Kidney glomerular epithelial cell (primary cell): ENCODE measurements at regions not wholly inside any gene's neighbourhood (a gene's known extent, or its start where the extent isn't known, plus 50 kb on each side); places are given as distances from the start of the nearest gene placed in this dataset.

Experiments used
- DNase-seq: peaks from one replicate; lab custom pipeline; 2025; lab: John Stamatoyannopoulos, UW

DNA sequence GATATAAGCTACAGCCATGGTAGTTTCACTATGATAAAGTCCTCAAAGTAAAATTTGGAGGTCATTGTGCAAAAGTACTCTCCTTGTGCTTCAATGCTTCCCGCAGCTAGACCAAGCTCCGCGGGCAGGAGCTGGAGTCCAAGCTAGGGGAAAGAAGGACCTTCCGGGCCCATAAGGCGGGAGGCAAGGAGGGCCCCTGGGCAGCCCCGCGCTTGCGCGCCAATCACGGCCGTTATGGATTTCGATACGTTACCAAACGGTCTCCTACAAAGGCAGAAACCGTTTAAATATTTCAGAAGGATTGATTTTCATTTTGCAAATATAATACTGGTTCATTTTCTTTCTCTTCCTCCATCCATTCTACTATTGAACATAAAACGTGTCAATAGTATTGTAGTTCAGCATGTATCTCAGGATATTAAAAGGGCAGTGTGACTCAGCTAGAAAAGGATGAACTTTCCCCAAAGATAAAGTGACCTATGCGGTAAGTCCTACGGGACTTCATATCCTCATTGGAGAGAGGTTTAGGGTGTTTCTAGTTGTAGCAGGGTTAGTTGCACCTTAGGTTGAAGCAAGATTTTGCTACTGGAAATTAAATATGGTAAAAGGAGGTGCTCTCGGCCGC is 128.0 kb downstream of the KIF20B start:
- no peak for DNase-seq

DNA sequence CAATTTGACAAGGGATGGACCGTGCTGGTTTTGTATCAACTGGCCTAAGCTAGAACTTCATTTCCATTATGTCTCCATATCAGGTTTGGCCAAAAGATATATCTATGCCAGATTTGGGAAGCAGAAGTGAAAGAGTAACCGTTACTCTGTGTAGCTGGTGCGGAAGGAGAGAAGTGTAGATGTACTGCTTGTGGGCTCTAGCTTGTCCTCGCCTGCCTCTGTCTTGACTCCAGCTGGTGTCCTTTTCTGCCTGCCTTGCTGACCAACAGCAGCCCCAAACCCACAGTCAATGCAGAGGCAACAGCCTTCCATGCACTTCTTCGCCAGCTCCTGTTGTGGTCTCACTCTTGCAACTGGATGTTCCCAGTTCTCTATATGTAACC is 128.5 kb downstream of the KIF20B start:
- no peak for DNase-seq

DNA sequence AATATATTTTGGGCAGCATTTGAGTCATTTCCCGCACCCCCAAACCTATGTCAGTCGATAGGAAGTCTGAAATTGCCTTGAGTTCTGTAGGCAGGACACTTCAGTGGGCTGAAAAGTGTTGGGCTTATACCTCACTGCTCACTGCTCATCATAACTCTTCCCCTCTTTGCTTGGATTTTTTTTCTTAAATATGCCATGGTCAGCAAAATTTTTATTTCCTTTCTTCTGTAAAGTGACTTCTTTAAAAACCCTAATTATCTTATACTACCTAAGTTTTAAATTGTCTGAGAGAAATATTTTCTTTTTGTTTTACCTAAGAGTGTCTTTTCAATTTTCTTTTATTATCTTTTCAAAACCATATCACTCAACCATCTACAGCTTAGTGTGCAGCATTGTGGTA is 129.2 kb downstream of the KIF20B start:
- DNase-seq, result no peak

DNA sequence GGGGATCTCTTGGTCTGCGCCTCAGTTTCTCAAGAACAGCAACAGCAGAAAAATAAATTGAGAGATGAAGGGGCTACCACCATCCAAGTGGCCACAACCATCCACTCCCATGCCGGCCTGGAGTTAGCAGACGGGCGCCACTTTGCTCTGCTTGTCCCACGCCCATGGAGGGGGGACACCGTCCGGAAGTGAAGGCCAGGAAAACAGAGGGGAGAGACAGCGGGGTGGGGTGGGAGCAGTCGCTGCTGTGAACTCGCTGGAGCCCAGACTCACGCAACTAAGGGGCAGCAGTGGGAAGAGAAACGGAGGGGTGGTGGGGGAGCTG is 135.4 kb downstream of the KIF20B start:
- no peak for DNase-seq

DNA sequence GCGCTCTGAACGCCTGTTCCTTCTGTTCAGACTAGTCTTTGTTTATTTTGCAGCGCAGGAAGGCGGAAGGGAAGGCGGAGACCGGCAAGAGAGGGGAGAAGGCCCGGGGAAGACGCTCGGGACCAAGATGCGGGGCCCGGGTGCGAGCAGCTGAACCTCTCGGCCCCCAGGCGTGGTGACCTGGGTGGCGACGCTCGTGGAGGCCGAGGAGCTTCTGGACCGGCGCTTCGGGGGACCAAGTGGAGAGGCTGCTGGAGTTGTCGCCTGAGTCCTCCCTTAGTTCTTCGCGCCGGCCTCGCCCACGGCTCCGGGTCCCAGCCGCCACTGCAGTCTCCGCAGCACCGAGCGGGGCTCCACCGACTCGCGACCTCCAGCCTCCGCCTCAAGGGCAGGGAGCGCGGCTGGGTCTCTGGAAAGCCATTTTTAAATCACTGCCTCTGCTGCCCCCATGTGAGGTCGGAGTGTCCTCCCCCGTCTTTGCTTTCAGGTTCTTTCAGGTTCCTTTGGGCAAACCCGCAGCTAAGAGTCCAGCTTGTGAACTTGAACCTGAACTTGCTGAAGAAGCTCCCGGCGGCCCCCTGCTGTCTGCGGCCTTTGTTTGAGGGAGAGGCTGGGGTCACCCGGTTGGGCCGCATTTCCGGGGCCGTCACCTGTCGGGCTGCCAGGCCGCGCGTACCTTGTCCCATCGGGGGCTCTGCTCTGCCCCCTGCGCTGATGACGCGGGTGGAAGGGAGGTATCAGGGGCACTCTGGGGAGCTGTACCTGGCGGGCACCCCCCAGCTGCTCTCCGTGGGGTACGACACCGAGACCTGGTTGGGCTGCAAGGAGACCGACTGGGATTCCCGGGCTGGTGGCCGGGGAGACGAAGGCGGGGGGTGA is 136.0 kb downstream of the KIF20B start:
- DNase-seq, result no peak

DNA sequence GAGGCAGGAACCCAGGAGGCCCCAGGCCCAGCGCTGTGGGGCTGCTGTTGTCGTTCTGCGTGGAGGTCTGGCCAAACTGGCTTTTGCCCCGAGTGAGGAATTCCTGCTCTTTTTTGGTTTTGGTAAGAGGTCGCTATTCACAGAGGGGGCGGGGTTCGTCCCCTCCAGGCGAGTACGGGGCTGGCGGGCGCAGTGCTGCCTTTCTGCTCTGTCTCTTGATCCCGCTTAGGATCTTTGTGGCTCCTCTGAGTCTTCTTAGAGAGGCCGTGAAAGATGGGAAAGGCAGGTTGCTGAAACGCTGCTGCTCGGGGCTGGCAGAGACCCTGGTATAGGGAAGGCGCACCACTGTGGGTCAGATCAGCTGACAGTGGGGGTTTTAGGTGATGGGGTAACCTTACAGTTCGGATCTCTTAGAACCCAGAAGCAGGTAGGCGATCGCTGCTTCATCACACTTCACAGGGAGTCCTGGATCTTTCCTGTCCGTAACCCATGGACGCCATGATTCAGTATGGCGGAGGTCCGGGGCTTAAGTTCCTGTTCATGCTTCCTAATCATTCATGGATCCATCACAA is 136.7 kb downstream of the KIF20B start:
- DNase-seq, result no peak

DNA sequence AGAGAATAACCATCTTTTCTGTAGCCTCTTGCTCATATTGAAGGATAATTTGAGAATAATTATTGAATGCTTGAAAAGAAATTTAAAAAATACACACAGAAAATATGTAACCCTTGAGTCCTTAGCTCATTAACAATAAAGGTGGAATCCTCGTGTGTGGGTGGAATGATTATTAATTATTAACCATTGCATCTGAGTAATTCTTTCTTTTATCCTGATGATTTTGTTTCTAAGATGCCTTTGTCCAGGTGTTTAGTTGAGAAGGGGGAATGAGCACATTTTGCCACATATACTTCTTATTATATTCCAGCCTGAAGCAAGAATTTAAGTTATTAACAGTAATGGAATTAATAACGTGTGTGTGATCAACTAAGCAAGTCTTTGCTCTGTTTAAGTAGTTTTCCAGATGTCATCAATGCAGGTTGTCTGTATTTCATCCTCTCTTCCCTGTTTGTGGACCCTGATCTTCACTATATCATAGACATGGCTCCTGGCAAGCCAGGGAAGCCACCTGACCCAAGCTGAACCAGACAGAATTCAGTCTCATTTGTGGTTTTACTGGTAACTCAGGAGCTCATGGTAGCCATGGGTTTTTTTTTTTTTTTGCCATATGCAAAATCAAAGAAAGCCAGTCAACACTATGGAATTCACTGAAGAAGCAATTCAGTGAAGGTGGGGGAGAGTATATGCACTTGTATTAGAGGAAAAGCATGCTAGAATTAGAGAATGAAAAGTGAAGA is 144.3 kb downstream of the KIF20B start:
- DNase-seq, result peak; percentile 63

DNA sequence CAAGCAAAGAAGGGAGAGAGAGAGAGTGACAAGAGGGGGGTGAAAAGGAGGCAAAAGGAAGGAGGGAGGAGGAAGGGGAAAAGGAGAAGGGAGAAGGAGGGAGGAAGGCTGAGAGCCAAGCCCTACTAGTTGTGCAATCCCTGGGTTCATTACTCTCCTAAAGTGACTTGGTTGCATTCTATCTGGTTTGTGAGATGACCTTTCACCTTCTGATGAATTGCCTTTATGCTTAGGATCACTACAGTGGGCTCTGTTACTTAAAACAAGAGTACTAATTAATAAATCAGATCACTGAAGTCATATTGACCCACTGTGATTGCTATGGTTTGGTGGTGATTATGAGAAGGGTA is 144.9 kb downstream of the KIF20B start:
- DNase-seq, result no peak

DNA sequence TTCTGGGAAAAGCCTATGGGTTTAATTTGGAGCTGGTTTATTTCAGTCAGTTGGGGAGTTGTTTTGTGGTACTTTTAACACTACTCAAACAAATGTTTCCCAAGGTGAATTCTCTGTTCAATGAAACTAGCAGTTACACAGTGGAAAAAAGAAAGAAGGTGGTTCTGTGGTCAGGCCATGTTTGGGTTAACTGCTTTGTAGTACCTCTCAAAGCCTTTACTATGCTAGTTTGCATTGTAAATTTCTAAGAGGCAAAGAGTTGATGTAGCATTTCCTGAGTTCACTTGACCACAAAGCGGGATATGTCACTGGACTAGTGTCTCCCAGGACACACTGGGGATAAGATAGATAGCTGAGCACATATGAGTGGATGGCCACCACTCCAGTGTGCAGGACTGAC is 145.4 kb downstream of the KIF20B start:
- DNase-seq, result no peak

DNA sequence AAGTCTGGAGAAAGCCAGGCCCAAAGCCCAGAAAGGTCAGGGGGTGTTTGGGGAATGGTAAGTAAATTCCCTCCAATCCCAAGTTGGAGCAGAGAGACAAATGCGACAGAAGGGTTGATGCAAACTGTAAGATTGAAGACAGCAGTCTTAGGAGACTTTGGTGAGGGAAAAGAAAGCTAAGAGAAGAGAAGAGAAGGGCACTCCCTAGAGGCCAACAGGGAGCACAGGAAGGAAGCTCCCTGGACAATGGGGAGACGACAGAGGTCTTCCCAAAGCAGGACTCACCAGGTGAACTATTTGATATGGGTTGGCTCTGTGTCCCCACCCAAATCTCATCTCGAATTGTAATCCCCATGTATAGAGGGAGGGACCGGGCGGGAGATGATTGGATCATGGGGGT is 151.5 kb downstream of the KIF20B start:
- DNase-seq, result no peak

DNA sequence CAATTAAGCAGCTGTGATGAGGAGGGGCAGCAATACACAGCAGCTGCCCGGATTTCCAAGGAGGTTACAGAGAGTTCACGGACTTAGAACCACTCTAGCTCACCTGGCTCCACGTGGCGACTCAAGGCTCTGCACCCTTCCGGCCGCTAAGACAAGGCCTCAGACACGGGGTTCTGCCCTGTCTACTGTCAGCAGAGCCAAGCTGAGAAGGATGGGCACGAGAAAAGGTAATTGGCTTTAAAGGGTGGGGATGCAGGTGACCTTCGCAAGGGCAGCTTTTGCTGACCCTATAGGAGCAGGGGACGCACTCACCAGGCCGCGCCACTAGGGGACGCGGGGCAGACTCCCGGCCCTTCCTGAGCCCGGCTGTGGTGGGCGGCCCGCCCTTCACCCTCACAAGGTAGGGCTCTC is 152.4 kb downstream of the KIF20B start:
- DNase-seq, result no peak

DNA sequence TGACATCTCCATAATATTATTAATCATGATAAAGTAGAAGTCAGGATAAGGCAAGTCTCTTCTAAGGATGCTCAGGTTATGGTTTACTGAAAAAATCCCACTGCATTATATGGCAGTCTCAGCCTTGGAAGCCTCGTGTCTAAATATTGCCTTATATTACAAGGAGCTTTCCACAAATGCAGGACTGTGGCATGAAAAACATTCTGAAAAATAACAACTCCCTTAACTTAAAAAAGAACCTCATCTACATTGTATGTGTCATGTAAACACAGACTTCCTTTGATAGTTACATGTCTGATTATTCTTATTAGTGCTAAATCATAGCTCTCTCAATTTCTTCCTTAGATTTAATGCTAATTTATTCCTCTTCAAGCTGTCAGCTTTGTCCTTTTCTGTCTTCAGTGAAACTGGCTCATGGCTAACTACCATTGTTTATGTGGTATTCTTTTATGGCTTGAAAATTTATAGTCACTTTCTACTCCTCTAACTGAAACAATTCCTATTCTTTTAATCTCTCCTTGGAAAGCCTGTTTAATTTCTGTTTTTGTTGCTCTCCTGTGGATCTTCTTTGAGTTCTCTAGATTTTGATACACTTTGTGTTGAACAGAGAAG is 156.1 kb downstream of the KIF20B start:
- DNase-seq, result no peak

DNA sequence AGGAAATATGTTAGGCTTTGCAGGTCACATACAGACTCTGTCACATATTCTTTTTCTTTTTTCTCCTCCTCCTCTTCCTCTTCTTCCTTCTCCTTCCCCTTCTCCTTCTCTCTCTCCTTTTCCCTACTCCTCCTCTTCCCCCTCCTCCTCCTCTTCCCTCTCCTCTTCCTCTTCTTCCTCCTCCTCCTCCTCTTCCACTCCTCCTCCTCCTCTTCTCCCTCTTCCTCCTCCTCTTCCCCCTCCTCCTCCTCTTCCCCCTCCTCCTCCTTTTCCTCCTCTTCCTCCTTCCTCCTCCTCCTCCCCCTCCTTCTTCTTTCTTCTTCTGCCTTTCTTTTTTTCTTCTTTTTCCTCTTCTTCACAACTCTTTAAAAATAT is 159.8 kb downstream of the KIF20B start:
- DNase-seq, result no peak

DNA sequence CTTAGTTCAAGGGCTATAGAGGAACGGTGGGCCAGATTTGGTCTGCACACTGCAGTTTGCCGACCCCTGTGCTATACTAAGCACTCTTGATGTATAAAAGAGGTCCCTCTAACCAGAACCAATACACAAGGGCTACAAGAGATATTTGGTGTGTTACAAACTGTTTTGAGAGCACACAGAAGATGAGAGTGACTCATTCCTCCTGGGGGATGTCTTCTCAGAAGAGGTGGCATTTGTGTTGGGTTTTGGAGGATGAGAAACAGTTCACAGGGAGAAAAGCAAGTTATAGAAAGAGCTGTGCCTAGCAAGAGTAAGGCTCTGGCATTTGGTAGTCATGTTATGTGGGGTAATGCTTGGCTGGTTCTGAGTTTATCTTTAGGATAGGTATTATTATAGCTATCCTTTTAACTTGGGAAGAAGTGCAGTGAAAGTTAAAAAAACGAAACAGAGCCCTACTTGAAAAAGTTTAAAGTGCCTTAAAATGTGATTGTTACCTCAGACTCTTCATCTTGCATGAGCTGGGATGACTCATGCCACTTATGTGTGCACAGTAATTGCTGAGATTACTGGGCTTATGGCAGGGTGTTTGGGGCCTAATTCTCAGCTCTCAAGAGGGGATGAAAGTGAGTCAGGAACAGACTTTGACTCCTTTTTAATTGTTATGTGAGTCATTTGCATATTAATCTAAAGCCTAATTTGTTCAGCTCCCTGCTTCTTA is 160.4 kb downstream of the KIF20B start:
- DNase-seq, result peak; percentile 28

DNA sequence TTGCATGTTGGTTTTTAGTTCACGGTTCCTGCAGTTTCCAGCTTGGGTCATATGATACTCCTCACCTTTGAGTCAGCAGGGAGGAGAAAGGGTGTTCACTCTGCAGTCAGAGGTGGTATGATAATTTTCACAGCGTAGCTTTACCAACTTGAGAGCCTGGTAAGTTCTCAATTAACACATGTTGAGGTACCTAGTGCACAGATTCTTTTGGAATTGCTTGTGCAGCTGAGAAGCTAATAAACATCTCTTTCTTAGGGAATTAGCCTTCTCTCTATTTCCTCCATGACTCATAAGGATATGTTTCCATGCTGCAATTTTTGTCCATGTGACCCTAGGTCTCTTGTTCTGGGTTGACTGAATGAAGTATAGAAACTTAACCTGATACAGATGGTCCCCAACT is 166.6 kb downstream of the KIF20B start:
- DNase-seq, result peak; percentile 24

DNA sequence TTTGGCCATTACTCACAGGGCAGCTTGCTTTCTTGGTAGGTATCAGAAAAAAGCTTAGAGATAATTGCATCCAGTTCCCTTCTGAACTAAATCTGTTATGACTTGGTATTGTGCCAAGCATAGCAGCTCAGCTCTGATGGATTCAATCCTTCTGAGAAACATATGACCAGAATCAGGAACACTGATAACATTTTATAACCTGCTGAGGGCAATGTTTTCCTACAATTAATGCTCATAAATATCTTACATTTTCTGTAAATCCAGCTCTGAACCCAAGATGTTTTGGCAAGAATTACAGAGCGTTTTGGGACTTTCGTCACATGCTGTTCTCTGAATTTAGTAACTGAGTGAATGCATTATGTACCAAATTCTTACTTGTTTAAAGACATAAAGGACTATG is 167.8 kb downstream of the KIF20B start:
- no peak for DNase-seq

DNA sequence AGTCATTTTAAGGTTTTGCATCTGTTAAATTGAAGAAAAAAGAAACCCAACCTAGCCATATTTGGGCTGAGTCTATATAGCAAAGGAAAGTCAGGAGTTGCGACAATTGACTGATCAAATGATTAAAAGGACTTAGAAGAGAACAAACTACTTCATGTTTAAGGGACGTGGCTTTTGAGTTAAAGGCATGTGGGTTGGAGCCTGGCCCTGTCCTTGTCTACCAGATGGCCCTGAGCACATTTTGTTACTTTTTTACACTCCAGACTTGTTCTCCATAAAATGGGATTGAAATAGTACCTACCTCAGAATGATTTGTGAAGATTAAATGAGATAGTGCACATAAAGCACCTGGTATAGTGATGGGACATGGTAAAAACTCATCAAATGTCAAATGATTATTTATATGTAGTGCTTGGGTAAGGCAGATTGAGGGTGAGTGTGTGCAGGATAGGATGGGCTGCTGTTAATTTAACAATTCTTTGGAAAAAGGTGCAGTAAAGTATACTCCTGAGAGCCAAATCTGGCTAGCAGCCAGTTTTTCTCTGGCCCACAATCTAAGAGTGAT is 168.3 kb downstream of the KIF20B start:
- DNase-seq, result no peak

DNA sequence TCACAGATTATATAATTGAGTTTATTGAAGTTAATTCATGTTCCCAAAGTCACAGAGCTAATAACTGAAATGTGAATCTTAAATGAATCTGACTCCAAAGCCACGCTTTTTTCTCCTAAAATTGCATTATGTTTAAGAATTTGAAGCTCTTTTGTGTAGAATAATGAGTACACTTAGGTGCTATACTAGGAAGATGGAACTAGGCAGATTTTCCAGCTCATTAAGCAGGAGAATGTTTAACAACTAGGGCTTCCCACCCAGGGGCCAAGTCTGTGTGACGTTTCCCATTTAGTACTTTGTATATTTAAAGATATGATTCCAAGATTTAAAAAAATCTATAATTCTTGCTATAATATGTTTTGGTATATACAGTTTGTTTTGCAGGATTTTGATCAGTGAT is 169.5 kb downstream of the KIF20B start:
- DNase-seq, result no peak

DNA sequence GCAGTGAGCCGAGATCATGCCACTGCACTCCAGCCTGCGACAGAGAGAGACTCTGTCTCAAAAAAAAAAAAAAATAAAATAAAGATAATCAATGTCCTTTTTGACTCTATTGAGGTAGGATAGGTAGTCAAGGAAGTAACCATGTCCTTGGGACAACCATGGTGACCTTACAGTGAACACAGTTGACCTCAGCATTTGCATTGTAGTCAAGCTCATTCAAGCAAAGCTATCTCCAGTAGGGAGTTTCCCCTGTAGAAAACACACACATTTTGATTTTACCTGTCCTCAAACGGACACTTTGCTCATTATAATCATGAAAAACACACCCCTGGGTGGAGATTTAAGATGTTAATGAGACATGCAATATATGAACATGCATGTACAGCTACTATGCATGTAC is 171.7 kb downstream of the KIF20B start:
- DNase-seq, result no peak

DNA sequence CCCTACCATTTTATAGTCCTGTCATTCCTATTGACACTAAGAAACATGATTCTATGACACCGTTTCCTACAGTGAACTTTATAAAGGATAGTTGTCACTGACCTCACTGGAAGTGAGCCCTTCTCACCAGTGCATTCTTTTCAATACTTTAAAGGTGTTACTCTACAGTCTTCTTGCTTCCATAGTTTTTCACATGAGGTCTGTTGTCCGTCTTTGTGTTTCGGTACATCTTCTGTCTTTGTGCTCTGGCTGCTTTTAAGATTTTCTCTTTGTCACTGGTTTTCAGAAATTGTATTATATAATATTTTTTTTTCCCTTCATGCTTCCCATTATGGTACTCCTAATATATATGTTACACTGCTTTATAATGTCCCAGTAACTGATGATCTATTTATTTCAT is 174.2 kb downstream of the KIF20B start:
- no peak for DNase-seq

DNA sequence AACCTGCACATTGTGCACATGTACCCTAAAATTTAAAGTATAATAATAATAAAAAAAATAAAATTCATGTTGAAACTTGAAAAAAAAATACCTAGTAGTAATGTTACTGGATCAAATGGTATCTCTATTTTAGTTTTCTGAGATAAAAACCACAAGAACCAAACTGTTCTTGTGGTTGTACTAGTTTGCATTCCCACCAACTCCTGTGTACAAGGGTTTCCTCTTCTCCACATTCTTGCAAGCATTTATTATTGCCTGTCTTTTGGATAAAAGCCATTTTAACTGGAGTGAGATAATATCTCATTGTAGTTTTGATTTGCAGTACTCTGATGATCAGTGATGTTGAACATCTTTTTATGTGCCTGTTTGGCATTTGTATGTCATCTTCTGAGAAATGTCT is 177.7 kb downstream of the KIF20B start:
- no peak for DNase-seq

DNA sequence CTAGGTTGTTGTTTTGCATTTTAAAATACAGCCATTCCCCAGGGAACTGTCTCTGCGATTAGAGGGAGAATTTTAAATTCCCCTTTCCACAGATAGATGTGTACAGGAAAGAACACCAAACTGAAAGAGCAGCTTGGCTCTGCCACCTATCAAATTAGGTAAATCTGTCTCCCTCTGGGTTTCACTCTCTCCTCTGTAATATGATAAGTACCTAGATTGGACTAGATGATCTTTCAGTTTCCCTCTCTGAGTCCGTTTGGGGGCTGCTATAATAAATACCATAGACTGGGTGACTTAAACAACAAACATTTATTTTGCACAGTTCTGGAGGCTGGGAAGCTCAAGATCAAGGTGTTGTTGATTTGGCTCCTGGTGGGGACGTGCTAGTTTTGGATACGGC is 186.0 kb downstream of the KIF20B start:
- no peak for DNase-seq
